ENCODE measurements at regions not wholly inside any gene's neighbourhood (a gene's known extent, or its start where the extent isn't known, plus 50 kb on each side); places are given as distances from the start of the nearest gene placed in this dataset.

DNA sequence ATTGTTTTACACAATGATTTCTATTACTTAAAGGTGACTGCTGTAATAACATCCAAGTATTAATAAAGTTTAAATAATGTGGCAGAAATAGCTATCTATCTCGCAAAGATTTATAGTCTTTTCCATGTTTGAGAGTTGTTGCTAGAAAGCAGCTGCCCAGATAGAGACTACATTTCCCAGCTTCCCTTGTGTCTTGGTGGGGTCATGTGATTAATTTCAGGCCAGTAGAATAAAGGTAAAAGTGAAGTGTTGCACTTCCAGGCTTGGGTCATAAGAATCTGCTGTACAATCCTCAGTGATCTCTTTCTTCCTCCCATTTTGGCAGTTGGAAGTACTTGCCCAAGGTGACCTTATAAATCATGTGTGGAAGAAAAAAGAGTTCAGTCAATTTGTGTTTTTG, 449.7 kb upstream of the USP15 start:
- no peak for DNase-seq (ENCODE audit: low read depth)
- no peak overlapping the region for H3K4me3 ChIP-seq (ENCODE audit: low read depth, low read length)
- TF ChIP-seq, protein P1, sequence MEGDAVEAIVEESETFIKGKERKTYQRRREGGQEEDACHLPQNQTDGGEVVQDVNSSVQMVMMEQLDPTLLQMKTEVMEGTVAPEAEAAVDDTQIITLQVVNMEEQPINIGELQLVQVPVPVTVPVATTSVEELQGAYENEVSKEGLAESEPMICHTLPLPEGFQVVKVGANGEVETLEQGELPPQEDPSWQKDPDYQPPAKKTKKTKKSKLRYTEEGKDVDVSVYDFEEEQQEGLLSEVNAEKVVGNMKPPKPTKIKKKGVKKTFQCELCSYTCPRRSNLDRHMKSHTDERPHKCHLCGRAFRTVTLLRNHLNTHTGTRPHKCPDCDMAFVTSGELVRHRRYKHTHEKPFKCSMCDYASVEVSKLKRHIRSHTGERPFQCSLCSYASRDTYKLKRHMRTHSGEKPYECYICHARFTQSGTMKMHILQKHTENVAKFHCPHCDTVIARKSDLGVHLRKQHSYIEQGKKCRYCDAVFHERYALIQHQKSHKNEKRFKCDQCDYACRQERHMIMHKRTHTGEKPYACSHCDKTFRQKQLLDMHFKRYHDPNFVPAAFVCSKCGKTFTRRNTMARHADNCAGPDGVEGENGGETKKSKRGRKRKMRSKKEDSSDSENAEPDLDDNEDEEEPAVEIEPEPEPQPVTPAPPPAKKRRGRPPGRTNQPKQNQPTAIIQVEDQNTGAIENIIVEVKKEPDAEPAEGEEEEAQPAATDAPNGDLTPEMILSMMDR (IDR thresholded peaks at IDR 0.05; ENCODE audit: low read depth, low read length, missing control alignments), result no peak

DNA sequence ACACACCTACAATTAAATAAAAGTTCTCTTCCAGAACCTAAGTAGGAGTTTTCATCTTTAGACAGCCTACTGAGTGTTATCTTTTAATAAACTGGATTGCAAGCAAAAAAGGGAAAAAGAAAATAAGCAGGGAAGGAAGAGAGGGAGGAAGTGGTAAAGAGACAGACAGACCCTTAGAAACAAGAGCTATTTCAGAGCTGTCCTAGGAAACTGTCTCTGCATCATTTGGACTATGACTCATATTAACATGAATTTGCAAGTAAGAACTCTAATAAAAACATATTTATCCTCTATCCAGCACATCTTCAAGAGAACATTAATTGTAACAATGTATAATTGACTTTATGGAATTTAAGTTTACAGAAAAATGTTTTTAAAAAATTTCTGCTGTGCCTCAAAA, 438.8 kb upstream of the USP15 start:
- H3K4me3 ChIP-seq (ENCODE audit: low read depth, low read length), result no peak overlapping the region
- TF ChIP-seq, protein P1 (IDR thresholded peaks at IDR 0.05; ENCODE audit: low read depth, low read length, missing control alignments), result no peak
- no peak for DNase-seq (ENCODE audit: low read depth)

DNA sequence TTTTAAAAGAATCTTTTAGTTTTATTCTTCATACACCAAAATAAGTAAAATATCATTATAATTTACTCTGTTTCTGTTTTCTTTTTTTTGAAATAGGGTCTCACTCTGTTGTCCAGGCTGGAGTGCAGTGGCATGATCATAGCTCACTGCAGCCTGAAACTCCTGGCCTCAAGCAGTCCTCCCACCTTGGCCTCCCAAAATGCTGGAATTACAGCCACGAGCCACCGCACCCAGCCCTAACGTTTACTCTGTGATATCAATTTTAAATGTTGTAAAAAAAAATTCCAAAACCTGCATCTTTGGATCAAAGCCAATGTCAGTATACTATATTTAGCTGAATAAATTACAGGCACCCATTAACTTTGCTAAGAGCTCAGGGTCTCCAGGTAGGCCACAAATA, 437.1 kb upstream of the USP15 start:
- H3K4me3 ChIP-seq (ENCODE audit: low read depth, low read length), result no peak overlapping the region
- TF ChIP-seq, protein P1 (IDR thresholded peaks at IDR 0.05; ENCODE audit: low read depth, low read length, missing control alignments), result no peak
- DNase-seq (ENCODE audit: low read depth), result no peak

DNA sequence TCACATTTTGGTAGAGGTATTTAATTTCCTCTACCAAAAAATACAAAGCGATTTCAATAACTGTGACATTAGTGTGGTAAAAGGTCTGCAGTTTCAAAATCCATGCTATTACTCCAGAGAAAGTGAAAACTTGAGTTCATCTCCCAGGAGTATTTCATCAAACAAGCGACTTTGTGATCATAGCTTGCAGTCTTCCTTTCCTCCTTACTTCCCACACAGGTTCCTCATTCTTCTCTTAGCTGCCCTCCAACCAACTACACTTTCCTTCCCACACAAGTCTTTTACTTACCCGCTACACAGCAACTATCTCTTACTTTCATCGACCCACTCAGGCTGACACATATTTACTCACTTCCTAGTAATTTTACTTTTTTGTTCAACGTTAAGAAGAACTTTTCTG, 413.4 kb upstream of the USP15 start:
- no peak overlapping the region for H3K4me3 ChIP-seq (ENCODE audit: low read depth, low read length)
- DNase-seq (ENCODE audit: low read depth), result no peak
- TF ChIP-seq, protein P1 (IDR thresholded peaks at IDR 0.05; ENCODE audit: low read depth, low read length, missing control alignments), result no peak

DNA sequence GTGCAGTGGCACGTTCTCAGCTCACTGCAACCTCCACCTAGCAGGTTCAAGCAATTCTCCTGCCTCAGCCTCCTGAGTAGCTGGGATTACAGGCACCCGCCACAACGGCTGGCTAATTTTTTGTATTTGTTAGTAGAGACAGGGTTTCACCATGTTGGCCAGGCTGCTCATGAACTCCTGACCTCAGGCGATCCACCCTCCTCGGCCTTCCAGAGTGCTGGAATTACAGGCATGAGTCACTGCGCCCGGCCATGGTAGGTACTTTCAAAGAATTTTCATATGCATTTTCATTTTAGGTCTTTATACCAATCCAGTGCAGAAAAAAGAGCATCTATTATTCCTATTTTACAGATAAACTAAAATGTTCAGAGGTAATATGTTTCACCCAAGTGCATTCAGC, 411.3 kb upstream of the USP15 start:
- no peak for DNase-seq (ENCODE audit: low read depth)
- H3K4me3 ChIP-seq (ENCODE audit: low read depth, low read length), result no peak overlapping the region
- TF ChIP-seq, protein P1 (IDR thresholded peaks at IDR 0.05; ENCODE audit: low read depth, low read length, missing control alignments), result no peak

DNA sequence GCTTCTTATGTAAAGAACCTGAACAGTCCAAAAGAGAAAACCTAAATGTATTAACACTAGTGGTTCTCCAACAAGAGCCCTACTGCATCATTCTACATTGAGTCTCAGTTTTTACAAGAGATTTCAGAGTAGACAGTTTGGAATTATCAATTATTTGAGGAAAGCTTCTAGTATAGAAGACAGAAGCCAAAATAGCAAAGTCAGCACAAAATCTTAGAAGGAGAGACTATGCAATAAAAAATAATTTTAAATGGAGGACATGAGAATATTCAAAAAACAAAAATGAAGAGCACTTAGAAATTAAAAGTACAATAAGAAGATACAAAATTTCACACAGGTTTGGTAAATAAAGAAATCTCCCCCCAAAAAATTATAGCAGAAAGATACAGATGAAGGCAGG, 406.3 kb upstream of the USP15 start:
- no peak for DNase-seq (ENCODE audit: low read depth)
- TF ChIP-seq, protein P1 (IDR thresholded peaks at IDR 0.05; ENCODE audit: low read depth, low read length, missing control alignments), result no peak
- H3K4me3 ChIP-seq (ENCODE audit: low read depth, low read length), result no peak overlapping the region

DNA sequence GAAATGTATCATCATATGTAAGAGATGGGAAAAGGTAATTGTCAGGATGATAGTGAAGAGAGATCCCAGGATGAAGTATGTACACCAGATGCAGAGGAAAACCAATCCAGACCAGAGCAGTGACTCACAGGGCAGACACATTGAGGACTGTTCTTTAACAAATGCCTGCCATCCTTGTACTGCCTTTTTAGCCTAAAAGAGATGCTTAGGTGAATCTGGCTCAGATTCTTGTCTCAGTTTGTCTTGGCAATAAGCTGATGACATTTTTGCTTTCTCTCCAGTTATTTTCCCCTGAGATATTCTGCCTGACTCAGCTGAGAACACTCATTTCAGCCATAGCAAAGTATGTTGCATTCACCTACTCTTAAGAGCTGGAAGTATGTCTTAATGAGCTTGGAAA, 405.3 kb upstream of the USP15 start:
- H3K4me3 ChIP-seq (ENCODE audit: low read depth, low read length), result no peak overlapping the region
- DNase-seq (ENCODE audit: low read depth), result no peak
- TF ChIP-seq, protein P1 (IDR thresholded peaks at IDR 0.05; ENCODE audit: low read depth, low read length, missing control alignments), result no peak
